DND-41 (cell line): ENCODE measurements at regions not wholly inside any gene's neighbourhood (a gene's known extent, or its start where the extent isn't known, plus 50 kb on each side); places are given as distances from the start of the nearest gene placed in this dataset.

Source experiments
- ATAC-seq: fragments of 200-7000 bp; cut with Tn5 transposase; 3 replicates; pipeline ENCODE4 v1.9.1; 2021; ENCODE audit warnings: low read depth; ENCODE audit not compliant: insufficient read depth
- DNase-seq: peaks from one replicate; pipeline ENCODE4 v3.0.0-alpha.2; 2020
- H2AFZ ChIP-seq: 2 replicates; pipeline ENCODE4 v1.6.0; 2012; ENCODE audit warnings: low read depth, low read length
- H3K27ac ChIP-seq: 2 replicates; pipeline ENCODE4 v1.5.1; 2012; ENCODE audit warnings: low read length, inconsistent platforms
- H3K27me3 ChIP-seq: fragments of 200-600 bp; sonication (generic); 2 replicates; pipeline ENCODE4 v1.6.0; 2012; ENCODE audit warnings: low read length, mild to moderate bottlenecking, inconsistent platforms; ENCODE audit not compliant: insufficient read depth, poor library complexity
- H3K36me3 ChIP-seq: 2 replicates; pipeline ENCODE4 v1.5.1; 2012; ENCODE audit warnings: low read length, inconsistent platforms; ENCODE audit not compliant: insufficient read depth
- H3K4me1 ChIP-seq: 2 replicates; pipeline ENCODE4 v1.5.1; 2012; ENCODE audit warnings: mild to moderate bottlenecking, low read length; ENCODE audit not compliant: insufficient read depth
- H3K4me2 ChIP-seq: 2 replicates; pipeline ENCODE4 v1.6.0; 2012; ENCODE audit warnings: mild to moderate bottlenecking, moderate library complexity, low read length, inconsistent platforms; ENCODE audit not compliant: insufficient read depth
- H3K4me3 ChIP-seq, 2 experiments: fragments of 200-600 bp in 1 of 2; shearing (Covaris generic) in 1 of 2; 2 replicates each; pipeline ENCODE4 v1.5.1; 2012 to 2016; ENCODE audit warnings: inconsistent platforms in 2 of 2, low read length in 2 of 2, mild to moderate bottlenecking in 2 of 2, low read depth in 1 of 2, moderate library complexity in 1 of 2
- H3K79me2 ChIP-seq: 2 replicates; pipeline ENCODE4 v1.6.0; 2012; ENCODE audit warnings: low read length, inconsistent platforms; ENCODE audit not compliant: insufficient read depth
- H3K9ac ChIP-seq: 2 replicates; pipeline ENCODE4 v1.6.0; 2012; ENCODE audit warnings: low read depth, mild to moderate bottlenecking, inconsistent platforms, low read length, moderate library complexity
- H3K9me3 ChIP-seq: 2 replicates; pipeline ENCODE4 v1.5.1; 2012; ENCODE audit warnings: low read length, moderate library complexity, mild to moderate bottlenecking, inconsistent platforms; ENCODE audit not compliant: insufficient read depth, severe bottlenecking
- H4K20me1 ChIP-seq: 2 replicates; pipeline ENCODE4 v1.6.0; 2012; ENCODE audit warnings: low read length; ENCODE audit not compliant: insufficient read depth
- EZH2 ChIP-seq: IDR thresholded peaks from 3 replicates; pipeline ENCODE4 v1.6.1; 2012; ENCODE audit warnings: borderline replicate concordance, low read depth, mild to moderate bottlenecking, moderate library complexity, low read length, inconsistent platforms; ENCODE audit not compliant: severe bottlenecking
- TF ChIP-seq, protein P1 (sequence below): IDR thresholded peaks from 2 replicates; pipeline ENCODE4 v1.5.1; 2012; ENCODE audit warnings: borderline replicate concordance, low read length, moderate library complexity, mild to moderate bottlenecking; ENCODE audit not compliant: poor library complexity, severe bottlenecking; ENCODE audit errors: extremely low read depth

DNA sequence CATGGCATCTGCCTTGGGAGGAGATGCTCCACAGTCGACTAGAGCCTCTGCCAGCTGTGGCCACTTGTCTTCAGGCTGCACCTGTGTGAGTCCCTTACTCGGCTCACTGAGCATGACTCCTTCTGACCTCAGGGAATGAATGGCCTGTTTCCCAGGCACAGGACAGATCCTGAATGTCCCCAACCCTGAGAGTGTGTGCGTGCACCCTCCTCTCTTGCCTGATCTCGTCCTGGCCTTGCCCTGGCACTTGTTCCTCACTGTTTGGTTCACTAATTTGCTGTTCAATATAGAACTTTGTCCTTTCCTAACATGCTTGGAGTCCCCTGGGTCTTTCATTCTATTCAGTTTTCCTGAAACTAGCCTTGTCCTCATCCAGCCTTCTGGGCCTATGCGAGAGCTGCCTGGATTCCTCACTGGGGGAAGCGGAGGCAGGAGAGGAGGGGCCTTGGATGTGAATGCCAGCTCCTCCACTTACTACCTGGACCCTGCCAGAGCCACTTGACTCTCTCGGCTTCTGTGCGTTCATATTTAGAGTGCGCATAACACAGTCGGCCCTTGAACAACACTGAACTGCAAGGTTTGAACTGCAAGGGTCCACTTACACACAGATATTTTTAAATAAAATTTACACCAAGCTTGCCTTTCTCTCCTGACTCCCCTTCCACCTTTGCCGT lies 184.8 kb downstream of the ACKR3 start:
- no peak overlapping the region for H2AFZ ChIP-seq

GRCh38 chr2:236755278-236755840 lies 185.7 kb downstream of the ACKR3 start:
- Histone ChIP-seq H3K4me2 (no peak overlapping the region), H3K4me1 (no peaks in the 10 kb centered on the region), H3K36me3 (no peaks in the 10 kb centered on the region), H3K4me3 (no peak overlapping the region), H3K27me3 (peaks cover 4% of the 10 kb centered on the region), H3K9ac (no peak overlapping the region), H3K9me3 (no peaks in the 10 kb centered on the region), H2AFZ (no peak overlapping the region), H4K20me1 (no peaks in the 10 kb centered on the region), H3K27ac (no peak overlapping the region), H3K79me2 (no peaks in the 10 kb centered on the region)
- DNase-seq (no peak), ATAC-seq (no peak)
- no peak for TF ChIP-seq EZH2
- TF ChIP-seq, protein P1, sequence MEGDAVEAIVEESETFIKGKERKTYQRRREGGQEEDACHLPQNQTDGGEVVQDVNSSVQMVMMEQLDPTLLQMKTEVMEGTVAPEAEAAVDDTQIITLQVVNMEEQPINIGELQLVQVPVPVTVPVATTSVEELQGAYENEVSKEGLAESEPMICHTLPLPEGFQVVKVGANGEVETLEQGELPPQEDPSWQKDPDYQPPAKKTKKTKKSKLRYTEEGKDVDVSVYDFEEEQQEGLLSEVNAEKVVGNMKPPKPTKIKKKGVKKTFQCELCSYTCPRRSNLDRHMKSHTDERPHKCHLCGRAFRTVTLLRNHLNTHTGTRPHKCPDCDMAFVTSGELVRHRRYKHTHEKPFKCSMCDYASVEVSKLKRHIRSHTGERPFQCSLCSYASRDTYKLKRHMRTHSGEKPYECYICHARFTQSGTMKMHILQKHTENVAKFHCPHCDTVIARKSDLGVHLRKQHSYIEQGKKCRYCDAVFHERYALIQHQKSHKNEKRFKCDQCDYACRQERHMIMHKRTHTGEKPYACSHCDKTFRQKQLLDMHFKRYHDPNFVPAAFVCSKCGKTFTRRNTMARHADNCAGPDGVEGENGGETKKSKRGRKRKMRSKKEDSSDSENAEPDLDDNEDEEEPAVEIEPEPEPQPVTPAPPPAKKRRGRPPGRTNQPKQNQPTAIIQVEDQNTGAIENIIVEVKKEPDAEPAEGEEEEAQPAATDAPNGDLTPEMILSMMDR: no peak

More for the DNA sequence above, 184.8 kb downstream of the ACKR3 start:
- no peak overlapping the region for H3K9ac ChIP-seq
- H3K27me3 ChIP-seq: peaks cover 4% of the 10 kb centered on the region
- H4K20me1 ChIP-seq: no peaks in the 10 kb centered on the region
- ATAC-seq (no peak), DNase-seq (no peak)
- TF ChIP-seq EZH2: no peak
- TF ChIP-seq, protein P1: no peak
- H3K27ac ChIP-seq: no peak overlapping the region
- no peak overlapping the region for H3K4me3 ChIP-seq
- no peaks in the 10 kb centered on the region for H3K9me3 ChIP-seq
- H3K4me1 ChIP-seq: no peaks in the 10 kb centered on the region
- no peaks in the 10 kb centered on the region for H3K36me3 ChIP-seq
- H3K79me2 ChIP-seq: no peaks in the 10 kb centered on the region
- no peak overlapping the region for H3K4me2 ChIP-seq

DNA sequence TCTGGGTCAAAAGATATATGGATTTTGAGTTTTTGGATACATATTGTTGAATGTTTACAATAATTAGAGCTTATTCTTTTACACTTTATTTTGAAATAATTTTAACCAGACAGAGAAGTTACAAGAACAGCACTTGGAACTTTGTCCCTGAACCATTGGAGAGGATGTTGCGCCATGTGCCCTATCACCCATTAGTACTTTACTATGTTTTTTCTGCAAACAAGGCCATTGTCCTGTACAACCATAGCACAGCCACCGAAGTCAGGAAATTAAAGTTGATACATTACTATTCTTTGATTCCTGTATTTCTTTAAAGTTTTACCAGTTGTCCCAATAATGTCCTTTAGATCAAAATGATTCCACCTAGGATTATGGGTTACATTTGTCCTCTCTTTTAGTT lies 188.8 kb downstream of the ACKR3 start:
- no peaks in the 10 kb centered on the region for H3K9me3 ChIP-seq
- no peak for ATAC-seq
- no peak overlapping the region for H3K9ac ChIP-seq
- no peaks in the 10 kb centered on the region for H4K20me1 ChIP-seq
- no peak for DNase-seq
- H3K36me3 ChIP-seq: no peaks in the 10 kb centered on the region
- TF ChIP-seq, protein P1: no peak
- no peak for TF ChIP-seq EZH2
- no peak overlapping the region for H3K27ac ChIP-seq
- H3K79me2 ChIP-seq: no peaks in the 10 kb centered on the region
- no peak overlapping the region for H3K4me2 ChIP-seq
- H2AFZ ChIP-seq: no peak overlapping the region
- no peaks in the 10 kb centered on the region for H3K4me1 ChIP-seq
- no peak overlapping the region for H3K4me3 ChIP-seq
- H3K27me3 ChIP-seq: no peaks in the 10 kb centered on the region

DNA sequence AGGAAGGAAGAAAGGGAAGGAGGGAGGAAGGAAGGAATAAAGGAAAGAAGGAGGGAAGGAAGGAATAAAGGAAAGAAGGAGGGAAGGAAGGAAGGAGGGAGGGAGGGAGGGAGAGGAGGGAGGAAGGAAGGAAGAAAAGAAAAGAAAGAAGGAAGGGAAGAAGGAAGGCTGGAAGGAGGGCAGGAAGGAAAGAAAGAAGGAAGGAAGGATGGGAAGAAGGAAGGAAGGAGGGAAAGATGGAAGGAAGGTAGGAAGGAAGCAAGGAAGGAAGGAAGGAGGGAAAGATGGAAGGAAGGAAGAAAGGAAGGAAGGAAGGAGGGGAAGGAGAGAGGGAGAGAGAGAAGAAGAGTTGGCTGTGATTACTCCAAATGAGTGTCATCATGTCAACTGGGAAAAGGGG lies 190.6 kb downstream of the ACKR3 start:
- H3K9ac ChIP-seq: no peak overlapping the region
- no peaks in the 10 kb centered on the region for H3K79me2 ChIP-seq
- no peaks in the 10 kb centered on the region for H3K4me1 ChIP-seq
- H3K9me3 ChIP-seq: no peaks in the 10 kb centered on the region
- DNase-seq (no peak), ATAC-seq (no peak)
- H3K4me3 ChIP-seq: no peak overlapping the region
- no peaks in the 10 kb centered on the region for H3K36me3 ChIP-seq
- no peaks in the 10 kb centered on the region for H3K27me3 ChIP-seq
- TF ChIP-seq, protein P1: no peak
- no peak for TF ChIP-seq EZH2
- H4K20me1 ChIP-seq: no peaks in the 10 kb centered on the region
- H3K4me2 ChIP-seq: no peak overlapping the region
- H2AFZ ChIP-seq: no peak overlapping the region
- H3K27ac ChIP-seq: no peak overlapping the region
